ENCODE measurements at regions not wholly inside any gene's neighbourhood (a gene's known extent, or its start where the extent isn't known, plus 50 kb on each side); places are given as distances from the start of the nearest gene placed in this dataset.
"Not testable (repeated sequence)": the region's sequence is repeated elsewhere in the genome, so short reads cannot be mapped to it uniquely, and the experiment has no call there.

DNA sequence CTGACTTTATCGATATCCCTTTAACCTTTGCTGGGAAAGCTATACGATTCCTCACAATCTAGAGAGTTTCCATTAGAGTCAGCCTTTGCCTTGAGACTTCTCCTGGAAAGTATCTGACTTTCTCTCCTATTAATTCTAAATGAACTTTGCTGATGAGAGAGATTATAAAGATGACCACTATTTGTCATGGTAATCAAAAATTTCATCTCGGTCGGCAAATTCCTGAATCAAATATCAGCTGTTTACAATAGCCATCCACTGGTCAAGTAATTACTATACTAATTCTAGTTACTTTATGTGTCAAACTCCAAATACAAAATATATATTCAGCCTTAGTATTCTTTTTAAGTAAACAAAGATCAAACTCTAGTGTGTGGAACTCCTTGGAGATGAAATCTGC, 164.4 kb upstream of the ITGA1 start:
- DNase-seq = no peak

DNA sequence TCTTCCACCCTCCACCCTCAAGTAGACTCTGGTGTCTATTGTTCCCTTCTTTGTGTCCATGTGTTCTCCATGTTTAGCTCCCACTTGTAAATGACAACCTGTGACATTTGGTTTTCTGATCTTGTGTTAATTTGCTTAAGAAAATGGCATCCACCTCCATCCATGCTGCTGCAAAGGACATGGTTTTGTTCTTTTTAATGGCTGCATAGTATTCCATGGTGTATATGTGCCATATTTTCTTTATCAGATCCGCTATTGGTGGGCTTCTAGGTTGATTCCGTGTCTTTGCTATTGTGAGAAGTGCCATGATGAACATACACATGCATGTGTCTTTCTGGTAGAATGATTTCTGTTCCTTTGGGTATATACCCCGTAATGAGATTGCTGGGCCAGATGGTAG, 163.4 kb upstream of the ITGA1 start:
- no peak for DNase-seq

GRCh38 chr5:52626312-52626711, 161.4 kb upstream of the ITGA1 start:
- DNase-seq = no peak

DNA sequence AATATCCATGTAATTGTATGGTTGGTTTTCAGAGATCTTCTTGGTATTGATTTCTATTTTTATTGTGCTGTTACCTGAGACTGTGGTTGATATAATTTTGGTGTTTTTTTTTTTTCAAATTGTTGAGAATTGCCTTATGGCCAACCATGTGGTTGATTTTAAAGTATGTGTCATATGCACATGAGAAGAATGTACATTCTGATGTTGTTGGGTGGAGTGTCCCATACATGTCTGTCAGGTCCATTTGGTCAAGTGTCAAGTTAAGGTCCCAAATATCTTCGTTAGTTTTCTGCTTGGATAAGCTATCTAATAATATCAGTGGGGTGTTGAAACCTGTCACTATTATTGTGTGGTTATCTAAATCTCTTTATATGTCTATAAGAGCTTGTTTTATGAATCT, 160.0 kb upstream of the ITGA1 start:
- no peak for DNase-seq

- DNase-seq = no peak
These were observed 155.4 kb upstream of the ITGA1 start for GRCh38 chr5:52632281-52632680.

- DNase-seq = not testable (repeated sequence)
These were observed 153.5 kb upstream of the ITGA1 start for GRCh38 chr5:52634171-52634570.

GRCh38 chr5:52638732-52639131, 149.0 kb upstream of the ITGA1 start:
- no peak for DNase-seq

DNA sequence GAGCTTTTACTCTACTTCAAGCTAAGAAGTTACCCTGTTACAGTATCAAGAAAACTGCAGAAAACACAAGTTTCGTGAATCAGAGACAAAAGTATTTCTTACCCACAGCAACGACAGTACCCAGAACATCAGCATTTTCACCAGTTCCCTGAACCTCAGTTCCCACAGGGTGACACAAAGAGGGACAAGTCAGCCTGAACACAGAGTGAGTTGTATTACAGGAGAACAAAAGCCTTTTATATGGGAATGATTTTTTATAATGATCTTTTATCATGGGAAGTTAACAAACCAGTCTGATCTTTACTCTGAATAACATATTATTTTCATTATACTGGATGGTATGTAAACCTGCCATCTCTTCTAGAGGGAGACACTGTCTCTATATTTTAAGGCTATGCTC, 139.0 kb upstream of the ITGA1 start:
- no peak for DNase-seq

DNA sequence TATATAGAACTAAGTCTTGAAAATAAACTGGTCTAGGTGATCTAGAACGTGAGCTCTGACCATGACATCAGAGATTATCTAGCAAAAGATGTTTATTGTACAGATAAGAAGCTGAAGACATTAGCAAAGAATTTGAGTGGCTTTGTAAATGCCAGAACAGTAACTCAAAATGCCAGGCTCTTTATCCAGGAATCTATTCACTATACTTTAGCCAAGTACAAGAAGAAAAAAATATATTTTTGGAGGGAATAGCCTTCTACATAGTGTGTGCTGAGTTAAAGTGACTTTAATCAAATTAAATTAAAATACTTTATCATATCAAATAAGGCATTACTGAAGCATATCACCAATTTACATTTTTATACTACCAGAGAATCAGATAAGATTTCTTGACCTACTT, 132.6 kb upstream of the ITGA1 start:
- DNase-seq = no peak

- no peak for DNase-seq
These were observed 131.0 kb upstream of the ITGA1 start for GRCh38 chr5:52656569-52657246.

DNA sequence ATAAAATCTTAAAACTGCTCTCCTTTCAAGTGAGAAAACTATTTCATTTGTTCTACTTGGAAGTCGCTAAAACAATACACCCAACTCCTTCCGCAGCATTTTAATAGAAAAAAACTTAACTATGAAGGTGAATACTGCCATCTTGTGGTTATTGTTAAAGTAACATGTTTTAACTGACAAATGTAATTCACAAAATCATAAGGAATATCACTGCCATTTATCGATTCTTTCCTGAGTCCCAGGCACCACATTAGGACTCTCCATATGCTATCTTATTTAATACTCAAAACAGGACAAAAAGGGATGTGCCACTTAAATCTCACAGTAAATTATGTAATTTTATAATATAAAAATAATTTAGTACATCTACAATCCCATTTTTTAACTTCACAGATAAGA, 130.5 kb upstream of the ITGA1 start:
- peak in 3 of 6 experiments; percentile 37 to 53 (median 51) for DNase-seq

DNA sequence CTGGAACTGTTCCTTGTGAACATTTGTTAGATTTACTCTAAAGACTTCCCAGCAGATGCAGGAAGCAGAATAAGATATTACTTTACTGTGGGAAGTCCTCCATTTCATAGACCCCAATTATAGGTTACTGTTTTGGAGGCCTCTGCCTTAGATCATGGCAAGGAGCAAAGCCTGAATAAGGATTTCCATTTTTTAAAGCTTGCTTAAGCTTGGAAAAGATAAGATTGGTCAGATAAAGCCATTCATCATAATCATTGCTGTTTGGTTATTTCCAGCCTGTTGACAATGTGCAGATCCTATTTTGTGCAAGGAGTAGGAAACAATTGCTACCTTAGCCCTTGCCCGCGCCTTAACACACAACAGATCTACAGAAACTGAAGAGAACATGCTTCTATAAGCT, 129.5 kb upstream of the ITGA1 start:
- no peak for DNase-seq

GRCh38 chr5:52660621-52661020, 127.1 kb upstream of the ITGA1 start:
- DNase-seq = no peak

GRCh38 chr5:52661903-52662595, 125.7 kb upstream of the ITGA1 start:
- no peak for DNase-seq

- DNase-seq = no peak
These were observed 122.2 kb upstream of the ITGA1 start for GRCh38 chr5:52665559-52665958.

DNA sequence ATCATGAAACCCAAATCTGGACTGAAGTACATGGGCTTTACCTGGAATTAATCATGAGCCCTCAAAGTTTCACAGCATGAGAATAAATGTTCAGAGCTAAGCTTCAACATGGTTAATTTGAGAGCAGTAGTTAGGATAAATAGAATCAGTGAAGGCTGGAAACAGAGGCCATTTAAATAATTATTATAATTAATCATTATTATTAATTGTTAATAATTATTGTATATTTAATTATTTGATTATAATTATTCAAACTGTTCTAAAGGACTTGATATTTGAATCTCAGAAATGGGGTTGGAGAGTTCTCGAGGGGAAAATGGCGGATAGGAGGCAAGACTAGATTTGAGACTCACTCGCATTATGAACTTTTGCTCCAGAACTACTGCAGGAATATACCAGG, 119.6 kb upstream of the ITGA1 start:
- no peak for DNase-seq

DNA sequence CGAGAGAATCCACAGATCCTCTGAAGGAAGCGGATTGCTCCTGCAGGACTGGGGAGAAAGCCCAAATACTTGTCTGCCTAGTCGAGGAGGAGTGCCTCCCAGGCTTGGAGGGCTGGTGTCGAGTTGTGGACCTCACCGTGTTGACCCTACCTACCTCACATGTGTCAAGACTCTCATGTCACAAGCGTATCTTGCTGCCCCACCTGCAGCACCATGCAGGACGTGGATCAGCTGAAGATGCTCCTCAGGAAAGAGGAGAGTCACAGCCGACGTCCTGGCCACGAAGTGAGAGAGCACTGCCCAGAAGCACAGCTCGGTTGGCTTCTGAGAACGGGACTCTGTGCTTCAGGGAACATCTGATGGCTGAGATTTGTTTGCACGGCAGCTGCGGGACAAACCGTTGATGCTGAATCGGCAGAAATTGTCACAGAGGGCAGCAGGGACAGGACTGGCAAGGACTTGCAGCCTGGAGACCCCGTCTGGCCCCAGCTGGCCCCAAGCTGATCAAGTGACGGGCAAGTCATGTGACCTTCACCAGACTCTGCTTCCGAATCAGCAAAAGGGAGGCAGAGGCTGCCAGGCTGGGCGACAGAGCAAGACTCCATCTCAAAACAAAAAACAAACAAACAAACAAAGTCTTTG, 119.1 kb upstream of the ITGA1 start:
- DNase-seq = no peak

DNA sequence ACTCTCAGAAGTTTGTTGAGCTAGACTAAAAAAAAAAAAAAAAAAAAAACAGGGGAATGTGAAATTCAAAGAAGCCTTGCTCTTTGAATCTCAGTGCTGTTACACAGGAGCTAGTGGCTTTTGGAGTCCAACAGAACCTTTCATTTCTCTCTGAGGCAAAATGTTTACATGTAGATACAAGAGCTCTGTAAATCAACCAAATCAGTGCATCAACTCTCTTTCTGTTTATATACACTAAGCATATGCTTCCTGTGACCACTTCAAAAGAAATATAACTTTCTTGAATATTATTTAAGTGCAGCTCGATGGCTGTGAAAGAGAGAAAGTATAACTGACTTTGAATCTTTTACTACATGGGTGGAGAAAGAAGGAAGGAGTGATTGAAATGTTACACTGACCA, 115.3 kb upstream of the ITGA1 start:
- no peak for DNase-seq

DNA sequence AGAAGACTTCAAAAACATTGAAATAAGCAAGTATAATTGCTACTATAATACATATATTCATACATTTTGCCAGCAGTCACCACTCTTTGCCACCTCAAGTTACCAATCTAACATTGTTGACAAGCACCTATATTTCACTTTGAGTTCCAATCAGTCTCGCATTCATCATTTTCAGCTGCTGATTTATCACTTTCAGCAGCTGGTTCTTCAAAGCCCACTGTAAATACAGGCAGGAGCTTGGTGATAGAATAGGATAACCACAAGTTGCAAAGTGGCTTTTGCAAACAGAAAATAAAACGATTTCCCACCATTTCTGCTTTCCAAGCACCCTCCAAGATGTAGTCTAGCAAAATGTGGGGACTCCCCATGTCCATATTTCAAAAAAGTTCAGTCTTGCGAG, 114.2 kb upstream of the ITGA1 start:
- DNase-seq = no peak

DNA sequence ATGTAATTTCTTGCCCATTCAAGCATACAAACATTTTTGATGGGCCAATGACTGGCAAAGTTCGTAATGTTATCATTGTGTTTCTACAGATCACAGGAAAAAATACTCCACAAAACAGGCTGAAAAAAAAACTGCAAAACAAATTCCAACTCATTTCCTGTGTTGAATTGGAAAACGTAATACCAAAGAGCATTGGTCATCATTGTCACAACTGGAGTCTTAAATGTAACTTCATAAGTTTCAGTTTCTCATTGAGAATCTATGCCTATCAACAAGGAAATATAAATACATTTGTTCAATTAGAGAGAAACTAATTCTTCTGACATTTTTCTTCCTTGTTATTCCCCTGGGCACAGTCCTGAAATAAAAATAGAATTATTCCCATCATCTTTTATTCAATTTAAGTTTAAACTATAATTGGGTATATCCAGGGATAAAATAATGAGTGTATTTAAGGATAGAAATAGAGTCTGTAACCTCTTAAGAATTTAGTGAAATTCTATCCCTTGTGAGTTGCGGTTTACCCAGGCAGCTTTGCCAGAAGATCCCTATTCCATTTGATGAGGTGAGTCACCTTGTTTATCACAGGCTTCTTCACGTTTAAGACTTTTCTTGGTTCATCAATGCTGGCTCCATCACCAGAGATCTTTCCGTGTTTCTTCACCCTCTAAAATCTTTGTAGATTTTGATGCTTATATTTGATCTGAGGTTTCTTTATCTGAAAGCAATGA, 112.7 kb upstream of the ITGA1 start:
- no peak for DNase-seq

GRCh38 chr5:52682492-52682891, 105.2 kb upstream of the ITGA1 start:
- DNase-seq = no peak

- DNase-seq = no peak
These were observed 103.7 kb upstream of the ITGA1 start for GRCh38 chr5:52684051-52684450.

DNA sequence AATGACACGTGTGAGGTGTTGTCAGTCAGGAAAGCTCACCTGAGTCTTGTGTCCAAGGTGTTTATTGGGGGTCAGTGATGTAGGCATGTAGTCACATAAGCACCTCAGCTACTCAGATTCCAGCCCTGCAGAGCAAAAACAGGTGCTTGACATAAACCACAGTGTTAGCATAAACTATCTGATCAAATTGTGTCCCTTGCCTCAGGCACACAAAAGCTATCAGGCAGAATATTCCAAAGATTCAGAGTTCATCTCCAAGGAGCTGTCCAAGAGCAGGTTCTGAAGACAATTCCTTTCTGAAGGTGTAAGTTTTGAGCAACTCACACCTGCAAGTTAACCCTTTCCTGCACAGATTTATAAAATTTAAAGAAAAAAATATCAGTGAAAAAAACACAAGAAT, 102.2 kb upstream of the ITGA1 start:
- no peak for DNase-seq

DNA sequence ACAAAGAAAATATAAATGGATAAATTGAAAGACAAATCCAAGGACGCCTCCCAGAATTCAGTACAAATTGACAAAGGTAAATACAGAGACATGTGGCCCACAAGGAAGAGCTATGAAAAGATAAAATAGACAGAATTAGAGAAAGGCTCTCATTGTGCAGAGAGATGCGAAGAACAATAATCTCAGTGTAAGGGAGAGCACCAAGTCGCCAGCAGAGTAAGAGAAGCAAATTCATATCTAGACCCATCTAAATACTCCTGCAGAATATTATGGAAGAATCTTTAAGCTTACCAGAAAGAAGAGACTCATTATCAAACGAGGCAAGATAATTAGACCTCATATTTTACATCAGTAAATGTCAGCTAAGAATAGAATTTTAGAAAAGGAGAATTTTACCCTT, 101.7 kb upstream of the ITGA1 start:
- DNase-seq = no peak

Data from stimulated activated naive CD4-positive, alpha-beta T cell (primary cell).